Neuron (in vitro differentiated cells): ENCODE measurements at regions not wholly inside any gene's neighbourhood (a gene's known extent, or its start where the extent isn't known, plus 50 kb on each side); places are given as distances from the start of the nearest gene placed in this dataset.

Experiments
- H2AFZ ChIP-seq: one replicate; pipeline ENCODE4 v1.6.1; 2013; ENCODE audit warnings: low read depth, mild to moderate bottlenecking, inconsistent platforms, low read length, moderate library complexity
- H3K27me3 ChIP-seq: one replicate; pipeline ENCODE4 v1.6.1; 2013; ENCODE audit warnings: low read length; ENCODE audit not compliant: insufficient read depth
- H3K36me3 ChIP-seq: one replicate; pipeline ENCODE4 v1.6.1; 2013; ENCODE audit warnings: low read length; ENCODE audit not compliant: insufficient read depth
- H3K4me1 ChIP-seq: one replicate; pipeline ENCODE4 v1.6.1; 2013; ENCODE audit warnings: low read length; ENCODE audit not compliant: insufficient read depth
- H3K4me3 ChIP-seq: 2 replicates; pipeline ENCODE4 v1.5.1; 2013; ENCODE audit warnings: mild to moderate bottlenecking, low read length, moderate library complexity
- H3K9me3 ChIP-seq: one replicate; pipeline ENCODE4 v1.6.1; 2013; ENCODE audit warnings: low read length

DNA sequence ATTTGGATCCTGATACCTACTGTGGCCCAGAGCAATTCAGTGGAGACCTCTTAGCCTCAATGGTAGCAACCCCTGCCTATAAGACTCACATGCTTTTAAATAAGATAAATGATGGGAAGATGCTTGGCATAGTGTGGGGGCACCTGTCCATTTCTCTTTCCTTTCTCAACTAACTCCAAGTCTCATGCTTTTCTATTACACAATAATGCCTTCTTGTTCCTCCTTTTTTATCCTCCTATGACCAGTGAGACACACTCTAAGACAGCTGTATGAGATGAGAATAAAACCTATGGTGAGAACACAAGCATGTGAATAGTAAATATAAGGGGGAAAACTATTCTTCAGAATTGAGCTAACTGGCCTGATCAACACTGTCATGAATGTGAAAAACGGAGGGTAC is 147.0 kb upstream of the STXBP5 start:
- Histone ChIP-seq H3K4me3 (no peak overlapping the region), H3K36me3 (no peaks in the 10 kb centered on the region), H2AFZ (no peak overlapping the region), H3K4me1 (no peaks in the 10 kb centered on the region), H3K27me3 (no peaks in the 10 kb centered on the region), H3K9me3 (no peaks in the 10 kb centered on the region)

DNA sequence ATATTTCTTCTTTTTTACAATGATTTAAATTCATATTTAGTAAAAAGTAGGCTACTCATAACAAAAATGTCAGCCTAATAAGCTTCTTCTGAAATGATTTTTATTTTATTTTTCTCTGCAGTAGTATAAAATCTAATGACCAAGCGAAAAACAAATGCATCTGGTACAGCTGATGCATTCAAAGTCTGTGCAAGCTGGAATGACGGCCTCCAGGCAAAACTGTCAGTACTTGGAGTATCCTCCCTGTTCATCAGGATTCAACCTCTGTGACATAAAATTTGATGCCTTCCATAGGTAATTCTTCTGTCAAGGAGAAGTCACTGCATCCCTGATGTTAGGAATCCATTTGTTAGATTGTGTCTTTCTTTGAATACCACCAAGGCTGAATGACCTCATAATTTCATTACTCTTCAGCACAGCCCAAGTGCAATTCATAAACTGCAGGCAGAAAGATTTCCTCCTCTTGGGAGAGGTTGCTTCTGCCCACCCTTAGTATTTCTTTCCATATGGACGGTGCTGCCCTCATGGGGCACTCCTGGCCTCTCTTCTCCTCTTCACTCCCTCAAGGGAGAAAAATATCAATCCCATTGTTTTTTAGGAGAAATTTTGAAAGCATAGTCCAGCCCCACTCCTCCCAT is 146.4 kb upstream of the STXBP5 start:
- H3K4me1 ChIP-seq: no peaks in the 10 kb centered on the region
- H3K4me3 ChIP-seq: no peak overlapping the region
- no peaks in the 10 kb centered on the region for H3K27me3 ChIP-seq
- no peaks in the 10 kb centered on the region for H3K36me3 ChIP-seq
- H3K9me3 ChIP-seq: no peaks in the 10 kb centered on the region
- H2AFZ ChIP-seq: no peak overlapping the region

DNA sequence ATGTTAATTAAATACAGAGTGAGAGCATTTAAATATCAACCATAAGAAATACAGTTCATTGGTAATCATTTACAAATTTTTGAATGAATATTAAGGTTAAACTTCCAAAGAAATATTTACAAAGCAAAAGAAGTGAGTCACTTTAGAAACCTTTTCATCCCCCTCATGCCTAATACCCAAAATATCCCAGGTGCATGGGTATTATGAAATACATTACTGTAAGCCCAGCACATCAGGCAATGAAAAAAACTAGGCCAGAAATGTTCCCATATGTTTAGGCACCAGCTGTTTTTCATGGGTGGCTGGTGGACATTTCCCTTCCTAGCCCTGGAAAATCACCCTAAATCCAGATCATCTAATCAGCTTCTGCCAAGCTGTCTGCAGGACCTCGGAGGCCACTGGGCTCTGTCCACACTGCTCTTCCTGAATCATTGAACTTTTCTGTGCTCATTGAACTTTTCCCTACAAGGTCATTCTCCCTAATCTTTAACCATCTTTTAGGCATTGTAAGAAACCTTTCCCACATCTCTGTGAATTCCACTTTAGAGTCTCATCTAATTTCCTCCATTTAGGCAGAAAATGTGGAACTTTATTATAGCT is 145.3 kb upstream of the STXBP5 start:
- Histone ChIP-seq H3K4me3 (no peak overlapping the region), H3K27me3 (no peaks in the 10 kb centered on the region), H2AFZ (no peak overlapping the region), H3K9me3 (no peaks in the 10 kb centered on the region), H3K36me3 (no peaks in the 10 kb centered on the region), H3K4me1 (no peaks in the 10 kb centered on the region)

DNA sequence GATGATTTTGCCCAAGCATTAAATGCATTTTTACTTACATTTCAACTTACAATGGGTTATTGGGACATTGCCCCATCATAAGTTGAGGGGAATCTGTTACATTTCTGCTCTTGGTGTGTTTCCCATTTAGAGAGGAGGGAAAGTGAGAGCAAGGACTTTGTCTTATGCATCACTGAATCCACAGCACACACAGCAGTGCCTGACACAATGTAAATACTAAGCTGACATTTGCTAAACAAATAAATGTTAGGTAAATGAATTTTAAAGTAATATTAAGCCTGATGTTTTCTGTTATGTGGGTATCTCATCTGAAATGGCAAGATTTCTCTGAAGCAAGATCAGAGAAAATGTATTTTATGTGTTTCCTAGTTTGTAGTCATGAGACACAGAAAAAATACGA is 143.6 kb upstream of the STXBP5 start:
- Histone ChIP-seq H2AFZ (no peak overlapping the region), H3K27me3 (no peaks in the 10 kb centered on the region), H3K9me3 (no peaks in the 10 kb centered on the region), H3K4me3 (no peak overlapping the region), H3K36me3 (no peaks in the 10 kb centered on the region), H3K4me1 (no peaks in the 10 kb centered on the region)

DNA sequence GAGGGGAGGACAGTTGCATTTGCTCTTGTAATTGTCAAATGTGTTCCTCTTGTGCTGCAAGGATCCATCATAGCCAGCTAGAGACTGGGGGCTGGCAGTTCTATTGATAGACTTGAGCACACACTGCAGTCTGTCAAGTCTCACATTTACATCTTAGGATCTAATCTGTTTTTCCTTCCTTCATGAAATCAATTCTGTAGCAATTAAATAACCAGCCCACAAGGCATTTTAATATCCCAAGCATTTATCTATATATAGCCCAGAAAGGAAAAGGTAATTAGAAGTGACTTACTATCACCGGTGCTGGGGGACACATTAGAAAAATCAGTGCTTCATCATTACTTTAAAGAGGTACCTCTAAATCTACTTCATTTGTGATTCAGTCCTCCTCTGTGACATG is 143.0 kb upstream of the STXBP5 start:
- no peaks in the 10 kb centered on the region for H3K36me3 ChIP-seq
- no peaks in the 10 kb centered on the region for H3K27me3 ChIP-seq
- no peak overlapping the region for H2AFZ ChIP-seq
- no peaks in the 10 kb centered on the region for H3K4me1 ChIP-seq
- no peaks in the 10 kb centered on the region for H3K9me3 ChIP-seq
- no peak overlapping the region for H3K4me3 ChIP-seq

DNA sequence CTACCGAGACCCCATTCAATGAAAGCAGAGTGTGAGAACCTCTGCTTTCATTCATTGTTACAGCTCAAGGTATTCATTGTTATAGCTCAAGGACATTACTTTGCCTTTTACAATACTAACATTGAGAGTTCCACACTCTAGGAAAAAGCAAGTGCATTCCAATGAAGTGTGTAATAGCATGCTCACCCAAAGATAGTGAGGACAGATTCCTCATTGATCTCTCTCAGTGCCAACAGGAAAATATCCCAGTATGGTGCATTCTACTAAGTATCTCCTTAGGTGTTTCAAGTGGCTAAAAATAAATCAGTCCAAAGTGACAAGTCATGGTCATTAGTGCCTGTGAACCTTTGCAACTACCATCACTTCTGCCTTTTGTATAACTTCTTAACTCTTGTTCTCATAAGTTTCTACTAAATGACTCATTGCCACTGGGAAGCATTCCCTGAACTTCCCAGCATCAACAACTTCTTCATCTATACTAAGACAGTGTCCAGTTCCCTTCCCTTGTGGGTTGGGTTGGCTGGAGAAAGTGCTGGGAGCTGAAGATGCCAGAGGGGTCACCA is 140.7 kb upstream of the STXBP5 start:
- Histone ChIP-seq H2AFZ (no peak overlapping the region), H3K4me3 (no peak overlapping the region)

DNA sequence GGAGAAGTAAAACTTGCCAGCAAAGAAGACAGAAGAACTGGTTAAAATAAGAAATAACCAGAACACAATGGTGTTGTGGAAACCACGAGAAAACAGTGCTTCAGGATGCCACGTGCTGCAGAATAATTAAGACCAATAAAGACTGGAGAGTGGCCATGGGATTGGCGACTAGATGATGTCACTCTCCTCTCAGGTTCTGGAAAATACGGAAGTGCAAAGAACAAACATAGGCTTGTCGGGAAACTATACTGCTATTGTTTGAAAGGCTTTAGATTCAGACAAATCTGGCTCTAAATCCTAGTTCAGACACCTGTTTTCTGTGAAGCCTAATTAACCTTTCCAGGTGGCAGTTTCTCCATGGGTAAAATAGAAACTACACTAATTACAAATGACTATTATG is 138.4 kb upstream of the STXBP5 start:
- Histone ChIP-seq H2AFZ (no peak overlapping the region), H3K27me3 (no peaks in the 10 kb centered on the region), H3K4me1 (no peaks in the 10 kb centered on the region), H3K4me3 (no peak overlapping the region), H3K36me3 (no peaks in the 10 kb centered on the region), H3K9me3 (no peaks in the 10 kb centered on the region)

More for the DNA sequence above, 140.7 kb upstream of the STXBP5 start:
- H3K9me3 ChIP-seq: no peaks in the 10 kb centered on the region
- no peaks in the 10 kb centered on the region for H3K4me1 ChIP-seq
- H3K36me3 ChIP-seq: no peaks in the 10 kb centered on the region
- H3K27me3 ChIP-seq: no peaks in the 10 kb centered on the region

DNA sequence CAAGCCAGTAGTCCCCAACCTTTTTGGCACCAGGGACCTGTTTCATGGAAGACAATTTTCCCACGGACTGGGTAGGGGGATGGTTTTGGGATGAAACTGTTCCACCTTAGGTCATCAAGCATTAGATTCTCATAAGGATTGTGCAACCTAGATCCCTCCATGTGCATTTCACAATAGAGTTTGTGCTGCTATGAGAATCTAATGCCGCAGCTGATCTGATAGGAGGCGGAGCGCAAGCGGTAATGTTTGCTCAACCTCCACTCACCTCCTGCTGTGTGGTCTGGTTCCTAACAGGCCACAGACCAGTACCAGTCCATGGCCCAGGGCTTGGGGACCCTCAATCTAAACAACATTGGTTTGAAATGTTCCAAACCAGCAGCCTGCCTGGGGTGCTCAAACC is 137.0 kb upstream of the STXBP5 start:
- Histone ChIP-seq H2AFZ (no peak overlapping the region), H3K9me3 (no peaks in the 10 kb centered on the region), H3K27me3 (no peaks in the 10 kb centered on the region), H3K4me1 (peaks cover 2% of the 10 kb centered on the region), H3K4me3 (no peak overlapping the region), H3K36me3 (no peaks in the 10 kb centered on the region)

DNA sequence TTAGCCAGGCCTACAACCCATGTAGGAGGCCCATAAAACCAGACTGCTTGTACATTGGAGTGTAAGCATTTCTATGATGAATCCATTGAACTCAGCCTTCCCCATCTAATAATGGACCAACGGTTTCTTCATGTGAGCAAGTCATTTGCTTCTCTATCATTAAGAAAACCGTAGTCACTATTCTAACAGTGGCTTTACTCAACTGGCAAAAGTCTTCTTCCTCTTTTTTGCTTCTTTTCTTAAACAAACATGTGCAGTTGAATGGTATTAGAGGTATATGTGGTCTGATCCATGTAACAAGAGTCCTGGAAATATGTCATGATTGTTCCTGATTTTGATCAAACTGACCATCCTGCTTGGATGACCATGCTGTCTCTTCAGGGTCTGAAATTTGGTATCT is 132.4 kb upstream of the STXBP5 start:
- no peaks in the 10 kb centered on the region for H3K27me3 ChIP-seq

DNA sequence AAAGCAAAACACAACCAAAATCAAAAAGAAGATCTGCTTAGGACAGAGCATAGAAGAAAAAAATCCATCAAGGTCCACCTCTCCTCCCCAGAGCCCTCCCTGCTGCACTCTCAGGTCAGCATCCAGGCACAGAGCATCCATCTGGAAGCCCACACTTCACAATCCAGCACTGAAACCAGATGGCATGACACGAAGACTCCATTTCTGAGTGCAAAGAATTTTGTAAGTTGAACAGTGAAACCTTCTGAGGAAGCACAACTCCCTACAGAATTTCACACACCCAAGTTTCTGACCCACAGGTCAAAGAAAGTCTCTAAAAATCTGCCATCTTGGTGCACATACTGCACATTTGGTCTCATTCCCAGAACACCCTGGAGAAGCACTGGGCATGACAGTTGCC is 128.8 kb upstream of the STXBP5 start:
- Histone ChIP-seq H3K36me3 (no peaks in the 10 kb centered on the region), H3K9me3 (no peaks in the 10 kb centered on the region), H2AFZ (no peak overlapping the region), H3K4me1 (peaks cover 15% of the 10 kb centered on the region), H3K27me3 (no peaks in the 10 kb centered on the region), H3K4me3 (no peak overlapping the region)

More for the DNA sequence above, 132.4 kb upstream of the STXBP5 start:
- H3K4me1 ChIP-seq: peaks cover 15% of the 10 kb centered on the region
- H3K9me3 ChIP-seq: no peaks in the 10 kb centered on the region
- H2AFZ ChIP-seq: no peak overlapping the region
- no peaks in the 10 kb centered on the region for H3K36me3 ChIP-seq
- H3K4me3 ChIP-seq: no peak overlapping the region

DNA sequence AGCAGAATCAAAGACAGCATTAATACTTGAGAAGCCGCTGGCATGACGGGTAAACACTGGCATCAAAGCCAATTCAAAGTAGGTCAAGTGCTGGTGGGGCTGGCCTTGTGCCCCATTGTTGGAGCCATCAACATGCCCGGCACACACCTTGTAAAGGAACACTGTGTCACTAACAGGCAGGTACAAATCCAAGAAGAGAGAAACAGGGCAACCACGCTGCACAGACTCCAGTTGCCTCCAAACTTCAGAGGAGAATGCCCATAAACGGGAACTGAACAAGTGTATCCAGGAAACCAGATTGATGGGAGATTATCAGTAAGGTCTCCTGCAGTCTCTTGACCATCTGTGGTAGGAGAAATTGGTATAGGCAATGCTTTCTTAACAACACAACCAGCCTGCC is 127.0 kb upstream of the STXBP5 start:
- Histone ChIP-seq H3K9me3 (no peaks in the 10 kb centered on the region), H3K27me3 (no peaks in the 10 kb centered on the region), H2AFZ (no peak overlapping the region), H3K4me1 (peaks cover 12% of the 10 kb centered on the region), H3K4me3 (no peak overlapping the region), H3K36me3 (no peaks in the 10 kb centered on the region)

DNA sequence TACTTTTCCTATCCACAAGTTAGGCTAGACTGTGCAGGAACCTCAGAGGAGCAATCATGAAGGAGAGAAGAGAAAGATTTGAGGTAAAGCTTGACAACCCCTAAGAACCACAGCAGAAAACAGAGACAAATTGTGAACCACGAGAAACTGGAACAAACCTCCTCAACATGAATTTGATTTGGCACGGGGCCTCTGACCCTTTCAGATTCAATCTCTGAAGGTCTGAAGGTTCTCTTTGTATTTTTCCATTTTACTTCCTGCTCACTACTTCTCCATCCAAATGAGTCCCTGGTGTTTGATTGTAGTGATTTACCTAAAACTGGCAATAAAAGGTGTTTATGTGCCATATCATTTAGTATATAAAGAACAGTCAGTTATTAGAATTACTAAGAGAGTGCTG is 126.1 kb upstream of the STXBP5 start:
- Histone ChIP-seq H2AFZ (no peak overlapping the region), H3K4me3 (no peak overlapping the region), H3K4me1 (peaks cover 4% of the 10 kb centered on the region), H3K27me3 (no peaks in the 10 kb centered on the region), H3K9me3 (no peaks in the 10 kb centered on the region), H3K36me3 (no peaks in the 10 kb centered on the region)

DNA sequence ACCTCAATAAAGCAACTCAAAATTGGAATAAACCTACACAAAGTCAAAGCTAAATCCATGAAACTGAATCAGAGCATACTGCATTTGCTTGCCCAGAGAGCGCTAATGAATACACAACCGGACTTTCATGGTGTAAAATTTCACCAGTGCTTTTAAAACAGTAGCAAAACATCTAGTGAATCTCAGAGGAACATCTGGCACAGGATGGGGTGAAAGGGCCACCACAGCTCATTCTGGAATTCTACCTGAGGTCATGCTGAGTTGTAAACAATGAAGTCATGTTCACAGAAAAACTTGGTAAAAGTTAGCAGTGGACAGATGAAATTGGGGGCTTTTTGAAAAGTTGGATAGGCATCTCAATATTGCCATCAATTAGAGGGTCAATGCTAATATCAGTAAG is 125.6 kb upstream of the STXBP5 start:
- Histone ChIP-seq H3K27me3 (no peaks in the 10 kb centered on the region), H3K9me3 (no peaks in the 10 kb centered on the region), H3K36me3 (no peaks in the 10 kb centered on the region), H3K4me3 (no peak overlapping the region), H2AFZ (no peak overlapping the region), H3K4me1 (no peaks in the 10 kb centered on the region)

DNA sequence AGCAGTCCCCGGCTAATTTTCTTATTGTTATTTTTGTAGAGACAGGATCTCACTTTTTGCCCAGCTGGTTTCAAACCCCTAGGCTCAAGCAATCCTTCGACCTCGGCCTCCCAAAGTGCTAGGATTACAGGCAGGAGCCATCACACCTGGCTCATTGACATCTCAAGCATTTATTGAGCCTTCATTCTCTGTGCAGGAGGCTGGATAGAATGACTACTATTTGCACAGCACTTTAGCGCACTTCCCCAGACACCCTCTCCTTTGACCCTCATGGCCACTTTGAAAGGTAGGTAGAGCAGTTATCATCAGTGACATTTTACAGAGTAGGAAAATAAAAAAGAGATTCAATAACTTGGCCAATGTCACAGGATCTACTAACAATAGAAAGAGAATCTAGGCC is 124.0 kb upstream of the STXBP5 start:
- H3K27me3 ChIP-seq: no peaks in the 10 kb centered on the region
- H3K36me3 ChIP-seq: no peaks in the 10 kb centered on the region
- H2AFZ ChIP-seq: no peak overlapping the region
- no peaks in the 10 kb centered on the region for H3K9me3 ChIP-seq
- no peaks in the 10 kb centered on the region for H3K4me1 ChIP-seq
- H3K4me3 ChIP-seq: no peak overlapping the region
